AG04450 (cell line): ENCODE measurements at regions not wholly inside any gene's neighbourhood (a gene's known extent, or its start where the extent isn't known, plus 50 kb on each side); places are given as distances from the start of the nearest gene placed in this dataset.
"Not testable (repeated sequence)": the region's sequence is repeated elsewhere in the genome, so short reads cannot be mapped to it uniquely, and the experiment has no call there.

Experiments used
- CTCF ChIA-PET: fragments of 300-600, 350-600 bp; formaldehyde crosslinking; extraction: SDS; loops from one replicate; lab custom pipeline; 2022; ENCODE audit warnings: antibody characterized with exemption, inconsistent platforms; lab: Charles Lee
- POLR2A ChIA-PET: fragments of 350-600 bp; formaldehyde crosslinking; extraction: SDS; loops from one replicate; lab custom pipeline; 2021; ENCODE audit warnings: antibody characterized with exemption, inconsistent platforms; lab: Yijun Ruan, JAX
- DNase-seq: peaks from one replicate; pipeline ENCODE4 v3.0.0-alpha.2; 2011; ENCODE audit warnings: low read depth, low spot score
- H3K27ac ChIP-seq: one replicate; pipeline ENCODE4 v1.5.1; 2012; ENCODE audit warnings: low read depth, low read length, control low read depth
- H3K27me3 ChIP-seq: one replicate; pipeline ENCODE4 v1.6.0; 2012; ENCODE audit warnings: low read length; ENCODE audit not compliant: control insufficient read depth, insufficient read depth
- H3K4me3 ChIP-seq: 2 replicates; pipeline ENCODE4 v1.5.1; 2011; ENCODE audit warnings: mild to moderate bottlenecking, low read depth, low read length, control low read depth
- H3K9me3 ChIP-seq: 2 replicates; pipeline ENCODE4 v1.5.1; 2012; ENCODE audit warnings: low read length; ENCODE audit not compliant: control insufficient read depth, insufficient read depth
- TF ChIP-seq, protein P1 (sequence below): IDR thresholded peaks from 2 replicates; pipeline ENCODE4 v1.5.1; 2011; ENCODE audit warnings: low read depth, low read length, control low read depth, inconsistent platforms

- Histone ChIP-seq H3K4me3 (no peak overlapping the region), H3K9me3 (no peaks in the 10 kb centered on the region), H3K27ac (no peak overlapping the region), H3K27me3 (no peaks in the 10 kb centered on the region)
- TF ChIP-seq, protein P1, sequence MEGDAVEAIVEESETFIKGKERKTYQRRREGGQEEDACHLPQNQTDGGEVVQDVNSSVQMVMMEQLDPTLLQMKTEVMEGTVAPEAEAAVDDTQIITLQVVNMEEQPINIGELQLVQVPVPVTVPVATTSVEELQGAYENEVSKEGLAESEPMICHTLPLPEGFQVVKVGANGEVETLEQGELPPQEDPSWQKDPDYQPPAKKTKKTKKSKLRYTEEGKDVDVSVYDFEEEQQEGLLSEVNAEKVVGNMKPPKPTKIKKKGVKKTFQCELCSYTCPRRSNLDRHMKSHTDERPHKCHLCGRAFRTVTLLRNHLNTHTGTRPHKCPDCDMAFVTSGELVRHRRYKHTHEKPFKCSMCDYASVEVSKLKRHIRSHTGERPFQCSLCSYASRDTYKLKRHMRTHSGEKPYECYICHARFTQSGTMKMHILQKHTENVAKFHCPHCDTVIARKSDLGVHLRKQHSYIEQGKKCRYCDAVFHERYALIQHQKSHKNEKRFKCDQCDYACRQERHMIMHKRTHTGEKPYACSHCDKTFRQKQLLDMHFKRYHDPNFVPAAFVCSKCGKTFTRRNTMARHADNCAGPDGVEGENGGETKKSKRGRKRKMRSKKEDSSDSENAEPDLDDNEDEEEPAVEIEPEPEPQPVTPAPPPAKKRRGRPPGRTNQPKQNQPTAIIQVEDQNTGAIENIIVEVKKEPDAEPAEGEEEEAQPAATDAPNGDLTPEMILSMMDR = no peak
- DNase-seq = no peak
- ChIA-PET CTCF (no interaction called here), POLR2A (no interaction called here)
Measured at GRCh38 chr6:112535816-112536215, 188.7 kb downstream of the RFPL4B start.

- Histone ChIP-seq H3K27me3 (no peaks in the 10 kb centered on the region), H3K27ac (no peak overlapping the region), H3K9me3 (peaks cover 9% of the 10 kb centered on the region; the same call in 1 of the 2 replicates), H3K4me3 (no peak overlapping the region)
- TF ChIP-seq, protein P1 = no peak
- ChIA-PET POLR2A (no interaction called here), CTCF (no interaction called here)
- no peak for DNase-seq
Measured at GRCh38 chr6:112539355-112539754, 192.2 kb downstream of the RFPL4B start.

DNA sequence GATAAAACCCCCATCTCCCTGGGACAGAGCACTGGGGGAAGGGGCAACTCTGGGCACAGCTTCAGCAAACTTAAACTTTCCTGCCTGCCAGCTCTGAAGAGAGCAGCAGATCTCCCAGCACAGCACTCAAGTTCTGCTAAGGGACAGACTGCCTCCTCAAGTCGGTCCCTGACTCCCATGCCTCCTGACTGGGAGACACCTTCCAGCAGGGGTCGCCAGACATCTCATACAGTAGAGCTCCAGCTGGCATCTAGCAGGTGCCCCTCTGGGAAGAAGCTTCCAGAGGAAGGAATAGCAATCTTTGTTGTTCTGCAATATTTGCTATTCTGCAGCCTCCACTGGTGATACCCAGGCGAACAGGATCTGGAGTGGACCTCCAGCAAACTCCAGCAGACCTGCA, 194.7 kb downstream of the RFPL4B start:
- H3K4me3 ChIP-seq, H3K9me3 ChIP-seq, DNase-seq, H3K27ac ChIP-seq, POLR2A ChIA-PET, CTCF ChIA-PET, H3K27me3 ChIP-seq: not testable (repeated sequence)

DNA sequence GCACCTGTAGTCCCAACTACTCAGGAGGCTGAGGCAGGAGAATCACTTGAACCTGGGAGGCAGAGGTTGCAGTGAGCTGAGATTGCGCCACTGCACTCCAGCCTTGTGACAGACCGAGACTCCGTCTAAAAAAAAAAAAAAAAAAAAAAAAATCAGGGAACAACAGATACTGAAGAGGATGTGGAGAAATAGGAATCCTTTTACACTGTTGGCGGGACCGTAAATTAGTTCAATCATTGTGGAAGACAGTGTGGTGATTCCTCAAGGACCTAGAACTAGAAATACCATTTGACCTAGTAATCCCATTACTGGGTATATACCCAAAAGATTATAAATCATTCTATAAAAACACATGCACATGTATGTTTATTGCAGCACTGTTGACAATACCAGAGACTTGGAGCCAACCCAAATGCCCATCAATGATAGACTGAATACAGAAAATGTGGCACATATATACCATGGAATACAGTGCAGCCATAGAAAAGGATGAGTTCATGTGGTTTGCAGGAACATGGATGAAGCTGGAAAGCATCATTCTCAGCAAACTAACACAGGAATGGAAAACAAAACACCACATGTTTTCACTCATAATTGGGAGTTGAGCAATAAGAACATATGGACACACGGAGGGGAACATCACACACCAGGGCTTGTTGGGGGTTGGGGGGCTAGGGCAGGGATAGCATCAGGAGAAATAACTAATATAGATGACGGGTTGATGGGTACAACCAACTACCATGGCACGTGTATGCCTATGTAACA, 200.4 kb downstream of the RFPL4B start:
- CTCF ChIA-PET = not testable (repeated sequence)

GRCh38 chr6:112549749-112550148, 202.6 kb downstream of the RFPL4B start:
- no peaks in the 10 kb centered on the region for H3K27me3 ChIP-seq
- H3K4me3 ChIP-seq = no peak overlapping the region
- CTCF ChIA-PET = no interaction called here
- POLR2A ChIA-PET = no interaction called here
- TF ChIP-seq, protein P1 = no peak
- no peak overlapping the region for H3K27ac ChIP-seq
- no peaks in the 10 kb centered on the region; the same call in 1 of the 2 replicates for H3K9me3 ChIP-seq
- DNase-seq = no peak

More for the DNA sequence above, 200.4 kb downstream of the RFPL4B start:
- POLR2A ChIA-PET, DNase-seq, H3K27me3 ChIP-seq, H3K4me3 ChIP-seq, H3K9me3 ChIP-seq, H3K27ac ChIP-seq: not testable (repeated sequence)

GRCh38 chr6:112557435-112557834, 210.3 kb downstream of the RFPL4B start:
- Histone ChIP-seq H3K4me3 (no peak overlapping the region), H3K27ac (no peak overlapping the region), H3K9me3 (no peaks in the 10 kb centered on the region), H3K27me3 (no peaks in the 10 kb centered on the region)
- CTCF ChIA-PET = no interaction called here
- TF ChIP-seq, protein P1 = no peak
- DNase-seq = no peak
- POLR2A ChIA-PET = no interaction called here
